SK-N-SH treated with all-trans-retinoic acid at 6 μM for 48 hours (cell line): ENCODE measurements at regions not wholly inside any gene's neighbourhood (a gene's known extent, or its start where the extent isn't known, plus 50 kb on each side); places are given as distances from the start of the nearest gene placed in this dataset.
"Not testable (repeated sequence)": the region's sequence is repeated elsewhere in the genome, so short reads cannot be mapped to it uniquely, and the experiment has no call there.

Experiments
- ATAC-seq: fragments of 200-7000 bp; cut with Tn5 transposase; 3 replicates; pipeline ENCODE4 v1.9.1; 2020; ENCODE audit warnings: mild to moderate bottlenecking, moderate library complexity
- ARNTL ChIP-seq: fragments of 450-650 bp; formaldehyde crosslinking; IDR thresholded peaks from 2 replicates; pipeline ENCODE4 v1.5.0; 2020; ENCODE audit warnings: low read depth, mild to moderate bottlenecking, moderate library complexity, borderline replicate concordance
- BACH2 ChIP-seq: fragments of 250-450 bp; sonication (Bioruptor Pico); IDR thresholded peaks from 2 replicates; pipeline ENCODE4 v1.9.0; 2021; ENCODE audit warnings: mild to moderate bottlenecking, borderline replicate concordance
- CSDC2 ChIP-seq: fragments of 250-450 bp; sonication (Bioruptor Pico); IDR thresholded peaks from 2 replicates; pipeline ENCODE4 v1.5.0; 2020; ENCODE audit warnings: mild to moderate bottlenecking, moderate library complexity
- ESRRG ChIP-seq: fragments of 250-450 bp; sonication (Bioruptor Pico); IDR thresholded peaks from 2 replicates; pipeline ENCODE4 v1.6.1; 2021; ENCODE audit warnings: mild to moderate bottlenecking
- ISL1 ChIP-seq: fragments of 250-450 bp; sonication (Bioruptor Pico); IDR thresholded peaks from 2 replicates; pipeline ENCODE4 v2.1.2; 2022; ENCODE audit warnings: mild to moderate bottlenecking, moderate library complexity
- OSR1 ChIP-seq: fragments of 250-450 bp; sonication (Bioruptor Pico); IDR thresholded peaks from 2 replicates; pipeline ENCODE4 v1.8.0; 2022; ENCODE audit warnings: moderate library complexity, mild to moderate bottlenecking, inconsistent platforms
- PPARA ChIP-seq: fragments of 250-450 bp; sonication (Bioruptor Pico); IDR thresholded peaks from 2 replicates; pipeline ENCODE4 v1.5.0; 2020; ENCODE audit warnings: mild to moderate bottlenecking, borderline replicate concordance
- SNAI2 ChIP-seq: fragments of 250-450 bp; sonication (Bioruptor Pico); IDR thresholded peaks from 2 replicates; pipeline ENCODE4 v1.5.0; 2020; ENCODE audit warnings: mild to moderate bottlenecking, moderate library complexity
- TCF4 ChIP-seq: fragments of 250-450 bp; sonication (Bioruptor Pico); IDR thresholded peaks from 2 replicates; pipeline ENCODE4 v1.8.0; 2021; ENCODE audit warnings: mild to moderate bottlenecking, moderate library complexity, borderline replicate concordance
- TOX ChIP-seq: fragments of 250-450 bp; sonication (Bioruptor Pico); IDR thresholded peaks from 2 replicates; pipeline ENCODE4 v1.8.0; 2021; ENCODE audit warnings: mild to moderate bottlenecking, moderate library complexity, borderline replicate concordance
- ZC3H10 ChIP-seq: fragments of 250-450 bp; sonication (Bioruptor Pico); IDR thresholded peaks from 2 replicates; pipeline ENCODE4 v1.5.1; 2021; ENCODE audit warnings: mild to moderate bottlenecking, moderate library complexity
- ZFP30 ChIP-seq: fragments of 450-650 bp; formaldehyde crosslinking; IDR thresholded peaks from 2 replicates; pipeline ENCODE4 v1.5.0; 2022; ENCODE audit warnings: mild to moderate bottlenecking, moderate library complexity
- TF ChIP-seq, protein P1 (sequence below): fragments of 250-450 bp; sonication (Bioruptor Pico); IDR thresholded peaks from 2 replicates; pipeline ENCODE4 v1.8.0; 2020; ENCODE audit warnings: mild to moderate bottlenecking, moderate library complexity, borderline replicate concordance
- TF ChIP-seq, protein P2 (sequence below): fragments of 250-450 bp; sonication (Bioruptor Pico); IDR thresholded peaks from 2 replicates; pipeline ENCODE4 v1.5.1; 2020; ENCODE audit warnings: low read depth, mild to moderate bottlenecking, moderate library complexity
- TF ChIP-seq, protein P3 (sequence below): fragments of 250-450 bp; sonication (Bioruptor Pico); IDR thresholded peaks from 2 replicates; pipeline ENCODE4 v1.8.0; 2021; ENCODE audit warnings: low read depth, mild to moderate bottlenecking, moderate library complexity, borderline replicate concordance
- TF ChIP-seq, protein P4 (sequence below): fragments of 250-450 bp; sonication (Bioruptor Pico); IDR thresholded peaks from 2 replicates; pipeline ENCODE4 v1.5.0; 2020; ENCODE audit warnings: mild to moderate bottlenecking, moderate library complexity
- TF ChIP-seq, protein P5 (sequence below): fragments of 250-450 bp; sonication (Bioruptor Pico); IDR thresholded peaks from 2 replicates; pipeline ENCODE4 v1.5.1; 2021; ENCODE audit warnings: mild to moderate bottlenecking, moderate library complexity

DNA sequence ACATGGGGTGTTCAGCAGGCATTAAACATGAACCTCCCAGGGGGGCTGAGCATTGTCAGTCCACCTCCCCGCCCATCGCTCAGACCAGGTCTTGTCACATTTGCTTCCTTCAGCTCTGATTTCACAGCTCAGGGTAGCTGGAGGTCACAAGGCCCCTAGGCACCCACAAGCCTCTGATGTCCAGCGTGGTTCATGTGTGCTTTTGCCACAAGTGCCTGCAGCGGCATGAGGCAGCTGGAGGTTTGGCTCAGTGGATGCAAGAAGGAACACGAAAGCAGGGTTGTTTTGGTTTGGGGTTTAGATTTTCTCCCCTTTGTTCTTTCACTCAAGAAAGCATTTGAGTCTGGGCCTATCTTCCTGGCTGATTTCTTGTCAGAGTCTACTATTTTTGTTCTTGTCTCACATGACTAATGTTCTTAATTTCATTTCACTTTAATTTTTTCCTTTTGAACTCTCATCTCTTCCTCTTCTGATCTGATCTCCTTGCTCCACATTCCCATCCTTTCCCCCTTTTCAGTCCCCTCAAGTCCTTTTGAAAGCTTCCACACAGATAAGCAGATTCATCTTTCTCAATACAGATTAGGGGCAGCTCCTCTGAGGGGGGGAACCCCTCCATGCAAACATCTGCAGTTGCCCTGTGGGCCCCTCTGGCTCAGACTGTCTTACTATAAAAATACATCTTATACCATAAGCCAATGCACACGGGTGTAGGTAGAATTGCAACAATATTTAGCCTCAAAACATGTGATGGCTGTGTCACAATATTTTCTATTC, 68.1 kb upstream of the CEP85L start:
- TF ChIP-seq, protein P1, sequence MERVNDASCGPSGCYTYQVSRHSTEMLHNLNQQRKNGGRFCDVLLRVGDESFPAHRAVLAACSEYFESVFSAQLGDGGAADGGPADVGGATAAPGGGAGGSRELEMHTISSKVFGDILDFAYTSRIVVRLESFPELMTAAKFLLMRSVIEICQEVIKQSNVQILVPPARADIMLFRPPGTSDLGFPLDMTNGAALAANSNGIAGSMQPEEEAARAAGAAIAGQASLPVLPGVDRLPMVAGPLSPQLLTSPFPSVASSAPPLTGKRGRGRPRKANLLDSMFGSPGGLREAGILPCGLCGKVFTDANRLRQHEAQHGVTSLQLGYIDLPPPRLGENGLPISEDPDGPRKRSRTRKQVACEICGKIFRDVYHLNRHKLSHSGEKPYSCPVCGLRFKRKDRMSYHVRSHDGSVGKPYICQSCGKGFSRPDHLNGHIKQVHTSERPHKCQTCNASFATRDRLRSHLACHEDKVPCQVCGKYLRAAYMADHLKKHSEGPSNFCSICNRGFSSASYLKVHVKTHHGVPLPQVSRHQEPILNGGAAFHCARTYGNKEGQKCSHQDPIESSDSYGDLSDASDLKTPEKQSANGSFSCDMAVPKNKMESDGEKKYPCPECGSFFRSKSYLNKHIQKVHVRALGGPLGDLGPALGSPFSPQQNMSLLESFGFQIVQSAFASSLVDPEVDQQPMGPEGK (CRISPR knock-in tag): no peak
- no peak for ATAC-seq

DNA sequence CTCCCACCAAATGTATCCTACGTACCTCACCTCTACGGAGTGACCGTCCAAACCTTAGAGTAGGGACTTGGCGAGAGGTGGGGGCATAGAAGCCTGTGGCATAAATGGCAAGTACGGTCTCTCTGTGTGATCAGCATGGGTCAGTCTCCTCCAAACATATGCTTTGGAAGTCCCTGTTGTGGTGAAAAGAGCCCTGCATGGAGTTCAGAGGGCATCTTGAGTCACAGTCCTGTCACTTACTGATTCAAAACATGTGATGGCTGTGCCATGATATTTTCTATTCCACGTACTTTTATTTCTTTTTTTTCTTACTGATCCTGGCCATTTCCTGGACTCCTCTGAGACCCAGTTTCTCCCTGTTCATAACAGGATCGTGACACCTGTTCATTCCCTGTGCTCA, 67.5 kb upstream of the CEP85L start:
- TF ChIP-seq, protein P2, sequence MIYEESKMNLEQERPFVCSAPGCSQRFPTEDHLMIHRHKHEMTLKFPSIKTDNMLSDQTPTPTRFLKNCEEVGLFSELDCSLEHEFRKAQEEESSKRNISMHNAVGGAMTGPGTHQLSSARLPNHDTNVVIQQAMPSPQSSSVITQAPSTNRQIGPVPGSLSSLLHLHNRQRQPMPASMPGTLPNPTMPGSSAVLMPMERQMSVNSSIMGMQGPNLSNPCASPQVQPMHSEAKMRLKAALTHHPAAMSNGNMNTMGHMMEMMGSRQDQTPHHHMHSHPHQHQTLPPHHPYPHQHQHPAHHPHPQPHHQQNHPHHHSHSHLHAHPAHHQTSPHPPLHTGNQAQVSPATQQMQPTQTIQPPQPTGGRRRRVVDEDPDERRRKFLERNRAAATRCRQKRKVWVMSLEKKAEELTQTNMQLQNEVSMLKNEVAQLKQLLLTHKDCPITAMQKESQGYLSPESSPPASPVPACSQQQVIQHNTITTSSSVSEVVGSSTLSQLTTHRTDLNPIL: no peak
- TF ChIP-seq PPARA (CRISPR knock-in tag) (no peak), ZC3H10 (CRISPR knock-in tag) (no peak), BACH2 (CRISPR knock-in tag) (no peak), ZFP30 (no peak), OSR1 (CRISPR knock-in tag) (no peak), ISL1 (CRISPR knock-in tag) (no peak), SNAI2 (CRISPR knock-in tag) (no peak), ESRRG (CRISPR knock-in tag) (no peak)
- TF ChIP-seq, protein P3, sequence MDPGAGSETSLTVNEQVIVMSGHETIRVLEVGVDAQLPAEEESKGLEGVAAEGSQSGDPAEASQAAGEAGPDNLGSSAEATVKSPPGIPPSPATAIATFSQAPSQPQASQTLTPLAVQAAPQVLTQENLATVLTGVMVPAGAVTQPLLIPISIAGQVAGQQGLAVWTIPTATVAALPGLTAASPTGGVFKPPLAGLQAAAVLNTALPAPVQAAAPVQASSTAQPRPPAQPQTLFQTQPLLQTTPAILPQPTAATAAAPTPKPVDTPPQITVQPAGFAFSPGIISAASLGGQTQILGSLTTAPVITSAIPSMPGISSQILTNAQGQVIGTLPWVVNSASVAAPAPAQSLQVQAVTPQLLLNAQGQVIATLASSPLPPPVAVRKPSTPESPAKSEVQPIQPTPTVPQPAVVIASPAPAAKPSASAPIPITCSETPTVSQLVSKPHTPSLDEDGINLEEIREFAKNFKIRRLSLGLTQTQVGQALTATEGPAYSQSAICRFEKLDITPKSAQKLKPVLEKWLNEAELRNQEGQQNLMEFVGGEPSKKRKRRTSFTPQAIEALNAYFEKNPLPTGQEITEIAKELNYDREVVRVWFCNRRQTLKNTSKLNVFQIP (CRISPR knock-in tag): no peak
- no peak for ATAC-seq

DNA sequence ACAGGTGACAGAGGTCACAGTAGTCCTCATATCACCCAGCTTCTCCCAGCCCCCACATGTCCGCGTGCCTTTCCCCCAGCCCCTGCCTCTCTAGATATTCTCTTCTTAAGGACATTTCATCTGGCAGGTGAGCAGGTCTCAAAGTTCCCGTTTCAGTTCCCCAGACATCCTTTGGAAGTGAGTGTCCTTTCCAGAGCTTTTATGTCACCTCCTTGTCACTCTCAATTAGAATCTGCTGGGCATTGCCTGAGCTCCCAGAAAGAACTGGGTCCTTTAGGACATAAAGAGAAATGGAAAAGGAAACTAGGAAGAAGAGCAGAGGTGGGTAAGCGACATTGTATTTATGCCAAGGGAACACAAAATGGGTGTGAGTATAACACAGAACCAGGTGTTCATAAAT, 66.9 kb upstream of the CEP85L start:
- no peak for ATAC-seq
- TF ChIP-seq ARNTL (CRISPR knock-in tag): no peak
- TF ChIP-seq TOX (CRISPR knock-in tag): no peak
- no peak for TF ChIP-seq ZC3H10 (CRISPR knock-in tag)
- no peak for TF ChIP-seq ESRRG (CRISPR knock-in tag)
- TF ChIP-seq, protein P3 (CRISPR knock-in tag): no peak
- TF ChIP-seq ZFP30: no peak
- TF ChIP-seq, protein P1 (CRISPR knock-in tag): no peak
- TF ChIP-seq, protein P4, sequence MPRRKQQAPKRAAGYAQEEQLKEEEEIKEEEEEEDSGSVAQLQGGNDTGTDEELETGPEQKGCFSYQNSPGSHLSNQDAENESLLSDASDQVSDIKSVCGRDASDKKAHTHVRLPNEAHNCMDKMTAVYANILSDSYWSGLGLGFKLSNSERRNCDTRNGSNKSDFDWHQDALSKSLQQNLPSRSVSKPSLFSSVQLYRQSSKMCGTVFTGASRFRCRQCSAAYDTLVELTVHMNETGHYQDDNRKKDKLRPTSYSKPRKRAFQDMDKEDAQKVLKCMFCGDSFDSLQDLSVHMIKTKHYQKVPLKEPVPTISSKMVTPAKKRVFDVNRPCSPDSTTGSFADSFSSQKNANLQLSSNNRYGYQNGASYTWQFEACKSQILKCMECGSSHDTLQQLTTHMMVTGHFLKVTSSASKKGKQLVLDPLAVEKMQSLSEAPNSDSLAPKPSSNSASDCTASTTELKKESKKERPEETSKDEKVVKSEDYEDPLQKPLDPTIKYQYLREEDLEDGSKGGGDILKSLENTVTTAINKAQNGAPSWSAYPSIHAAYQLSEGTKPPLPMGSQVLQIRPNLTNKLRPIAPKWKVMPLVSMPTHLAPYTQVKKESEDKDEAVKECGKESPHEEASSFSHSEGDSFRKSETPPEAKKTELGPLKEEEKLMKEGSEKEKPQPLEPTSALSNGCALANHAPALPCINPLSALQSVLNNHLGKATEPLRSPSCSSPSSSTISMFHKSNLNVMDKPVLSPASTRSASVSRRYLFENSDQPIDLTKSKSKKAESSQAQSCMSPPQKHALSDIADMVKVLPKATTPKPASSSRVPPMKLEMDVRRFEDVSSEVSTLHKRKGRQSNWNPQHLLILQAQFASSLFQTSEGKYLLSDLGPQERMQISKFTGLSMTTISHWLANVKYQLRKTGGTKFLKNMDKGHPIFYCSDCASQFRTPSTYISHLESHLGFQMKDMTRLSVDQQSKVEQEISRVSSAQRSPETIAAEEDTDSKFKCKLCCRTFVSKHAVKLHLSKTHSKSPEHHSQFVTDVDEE: no peak

DNA sequence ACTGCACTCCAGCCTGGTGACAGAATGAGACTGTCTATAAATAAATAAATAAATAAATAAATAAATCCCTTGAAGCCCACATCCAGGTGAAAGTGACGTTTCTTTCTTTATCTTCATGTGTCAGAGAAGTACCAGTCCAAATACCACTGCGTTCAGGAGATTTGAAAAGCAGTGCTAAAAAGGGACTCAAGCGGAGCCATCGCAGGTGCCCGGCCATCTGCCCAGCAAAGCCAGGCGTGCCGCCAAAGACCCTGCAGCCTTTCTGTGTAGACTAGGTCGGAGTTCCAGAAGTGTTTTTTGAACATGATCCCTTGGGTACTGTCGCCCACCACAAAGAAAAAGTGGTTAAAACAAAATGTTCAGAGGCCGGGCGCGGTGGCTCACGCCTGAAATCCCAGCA, 65.7 kb upstream of the CEP85L start:
- no peak for ATAC-seq
- TF ChIP-seq ARNTL (CRISPR knock-in tag): no peak
- TF ChIP-seq CSDC2 (CRISPR knock-in tag): no peak
- TF ChIP-seq ISL1 (CRISPR knock-in tag): no peak
- TF ChIP-seq, protein P5, sequence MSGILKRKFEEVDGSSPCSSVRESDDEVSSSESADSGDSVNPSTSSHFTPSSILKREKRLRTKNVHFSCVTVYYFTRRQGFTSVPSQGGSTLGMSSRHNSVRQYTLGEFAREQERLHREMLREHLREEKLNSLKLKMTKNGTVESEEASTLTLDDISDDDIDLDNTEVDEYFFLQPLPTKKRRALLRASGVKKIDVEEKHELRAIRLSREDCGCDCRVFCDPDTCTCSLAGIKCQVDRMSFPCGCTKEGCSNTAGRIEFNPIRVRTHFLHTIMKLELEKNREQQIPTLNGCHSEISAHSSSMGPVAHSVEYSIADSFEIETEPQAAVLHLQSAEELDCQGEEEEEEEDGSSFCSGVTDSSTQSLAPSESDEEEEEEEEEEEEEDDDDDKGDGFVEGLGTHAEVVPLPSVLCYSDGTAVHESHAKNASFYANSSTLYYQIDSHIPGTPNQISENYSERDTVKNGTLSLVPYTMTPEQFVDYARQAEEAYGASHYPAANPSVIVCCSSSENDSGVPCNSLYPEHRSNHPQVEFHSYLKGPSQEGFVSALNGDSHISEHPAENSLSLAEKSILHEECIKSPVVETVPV (CRISPR knock-in tag): no peak
- no peak for TF ChIP-seq ZC3H10 (CRISPR knock-in tag)
- no peak for TF ChIP-seq BACH2 (CRISPR knock-in tag)
- no peak for TF ChIP-seq TOX (CRISPR knock-in tag)
- no peak for TF ChIP-seq TCF4

DNA sequence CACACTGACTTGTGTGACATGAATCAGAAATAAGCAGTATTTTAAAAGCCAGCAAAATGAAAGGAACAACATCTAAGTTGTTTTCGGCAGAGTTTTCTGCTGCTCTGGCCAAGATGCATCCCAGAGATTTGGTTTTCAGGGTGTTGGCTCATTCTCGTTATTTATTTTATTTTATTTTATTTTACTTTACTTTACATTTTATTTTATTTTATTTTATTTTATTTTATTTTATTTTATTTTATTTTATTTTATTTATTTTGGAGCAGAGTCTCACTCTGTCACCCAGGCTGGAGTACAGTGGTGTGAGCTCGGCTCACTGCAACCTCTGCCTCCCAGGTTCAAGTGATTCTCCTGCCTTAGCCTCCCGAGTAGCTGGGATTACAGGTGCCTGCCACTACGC, 64.5 kb upstream of the CEP85L start:
- not testable (repeated sequence) for ATAC-seq
